Testis (tissue), 2 donors: ENCODE measurements at regions not wholly inside any gene's neighbourhood (a gene's known extent, or its start where the extent isn't known, plus 50 kb on each side); places are given as distances from the start of the nearest gene placed in this dataset.

Experiments
- DNase-seq: peaks from one replicate; pipeline ENCODE4 v3.0.0-alpha.2; 2019
- H3K27ac ChIP-seq, 2 donors: fragments of 200-600 bp; sonication (generic); one replicate each; pipeline ENCODE4 v1.5.1; 2019
- H3K27me3 ChIP-seq: fragments of 200-600 bp; sonication (generic); one replicate; pipeline ENCODE4 v1.5.1; 2019
- H3K36me3 ChIP-seq: fragments of 200-600 bp; sonication (generic); one replicate; pipeline ENCODE4 v1.5.1; 2017; ENCODE audit warnings: low read depth; ENCODE audit errors: missing control alignments
- H3K4me1 ChIP-seq: fragments of 200-600 bp; sonication (generic); one replicate; pipeline ENCODE4 v1.5.1; 2019
- H3K4me3 ChIP-seq, 2 donors: fragments of 200-600 bp; sonication (generic); one replicate each; pipeline ENCODE4 v1.5.1; 2017 to 2019
- H3K9me3 ChIP-seq: fragments of 200-600 bp; sonication (generic); one replicate; pipeline ENCODE4 v1.5.1; 2017
- CTCF ChIP-seq, 3 experiments: fragments of 450-650 bp in 2 of 3; fragments of 200-600 bp in 1 of 3; sonication (generic) in 1 of 3; IDR thresholded peaks; one replicate each; pipeline ENCODE4 v1.5.1; 2016 to 2019; ENCODE audit warnings: antibody characterized with exemption in 3 of 3, mild to moderate bottlenecking in 2 of 3, moderate library complexity in 1 of 3
- POLR2A ChIP-seq: fragments of 450-650 bp; IDR thresholded peaks from one replicate; pipeline ENCODE4 v1.6.1; 2017; ENCODE audit warnings: antibody characterized with exemption, mild to moderate bottlenecking, moderate library complexity
- WGBS, 2 donors: methylation state at CpG; one replicate each; pipeline ENCODE4 v1.1.5; 2018; 5-methylcytosine and 5-hydroxymethylcytosine counted together
- intact Hi-C: fragments of 100-400 bp; cut with DNase I; formaldehyde crosslinking; loops from one replicate; pipeline ENCODE4 v1.15.1; 2023; ENCODE audit warnings: low total_unique reads

GRCh38 chr17:36881323-36881722 lies 56.0 kb upstream of the LHX1 start:
- TF ChIP-seq CTCF (IDR thresholded peaks at IDR 0.05) (no peak), POLR2A (no peak)
- H3K27me3 ChIP-seq = no peaks in the 10 kb centered on the region
- no peaks in the 10 kb centered on the region for H3K36me3 ChIP-seq
- DNase-seq = no peak
- intact Hi-C loops = loop anchor here (10.0 kb wide), 1 partner anchor 93 kb away; no protein-coding TSS in a partner anchor
- H3K9me3 ChIP-seq = no peaks in the 10 kb centered on the region
- H3K27ac ChIP-seq = no peak overlapping the region
- H3K4me3 ChIP-seq = no peak overlapping the region
- H3K4me1 ChIP-seq = peaks cover 7% of the 10 kb centered on the region

- peak overlapping the region in 1 of 2 donors; percentile 52 for H3K4me3 ChIP-seq
- no peak for DNase-seq
- no peaks in the 10 kb centered on the region for H3K27me3 ChIP-seq
- no peaks in the 10 kb centered on the region for H3K36me3 ChIP-seq
- TF ChIP-seq POLR2A (no peak), CTCF (IDR thresholded peaks at IDR 0.05) (no peak)
- 11 to 18% methylated on average over 17 to 26 of the region's 27 CpGs for WGBS, 2 donors
- H3K4me1 ChIP-seq = peaks cover 7% of the 10 kb centered on the region
- H3K9me3 ChIP-seq = no peaks in the 10 kb centered on the region
- intact Hi-C loops = loop anchor here (10.0 kb wide), 1 partner anchor 90 kb away; no protein-coding TSS in a partner anchor
- H3K27ac ChIP-seq = no peak overlapping the region
These were observed 52.7 kb upstream of the LHX1 start for GRCh38 chr17:36884495-36885152.

DNA sequence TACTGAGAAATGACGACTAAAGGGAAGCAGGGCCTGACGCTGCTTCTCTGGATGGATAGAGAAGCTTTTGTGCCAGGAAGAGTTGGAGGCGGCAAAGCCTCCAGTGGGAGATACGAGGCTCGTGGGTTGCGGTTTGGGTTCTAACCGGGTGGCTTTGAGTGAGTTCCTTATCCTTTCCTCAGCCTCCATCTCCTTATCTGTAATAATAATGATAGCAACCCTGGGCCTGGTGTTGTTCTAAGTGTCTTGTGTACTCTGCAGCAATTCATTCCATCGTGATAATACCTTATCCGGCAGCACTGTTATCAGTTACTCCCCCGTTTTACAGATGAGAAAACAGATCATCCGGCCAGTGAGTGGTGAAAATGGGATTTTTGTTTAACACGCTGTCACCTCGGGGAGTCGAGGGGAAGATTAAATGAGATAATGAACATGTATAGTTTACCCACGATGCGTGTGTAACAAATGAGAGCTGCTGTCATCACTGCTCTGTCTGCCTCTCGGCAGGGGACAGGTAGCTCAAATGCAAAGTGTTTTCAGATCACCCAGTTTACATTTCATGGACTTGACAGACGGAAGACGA lies 52.0 kb upstream of the LHX1 start:
- 30 to 39% methylated on average over 19 of the region's 19 CpGs for WGBS, 2 donors
- H3K4me3 ChIP-seq = peak overlapping the region in 1 of 2 donors; percentile 52
- H3K27me3 ChIP-seq = no peaks in the 10 kb centered on the region
- peak; percentile 46 for DNase-seq
- intact Hi-C loops = loop anchor here (10.0 kb wide), 1 partner anchor 90 kb away; no protein-coding TSS in a partner anchor
- no peaks in the 10 kb centered on the region for H3K9me3 ChIP-seq
- H3K4me1 ChIP-seq = peaks cover 7% of the 10 kb centered on the region
- H3K36me3 ChIP-seq = no peaks in the 10 kb centered on the region
- TF ChIP-seq POLR2A (no peak), CTCF (IDR thresholded peaks at IDR 0.05) (no peak)
- no peak overlapping the region for H3K27ac ChIP-seq

GRCh38 chr17:36885771-36886377 lies 51.4 kb upstream of the LHX1 start:
- Histone ChIP-seq H3K4me1 (peaks cover 7% of the 10 kb centered on the region), H3K9me3 (no peaks in the 10 kb centered on the region), H3K27me3 (no peaks in the 10 kb centered on the region), H3K4me3 (no peak overlapping the region), H3K36me3 (no peaks in the 10 kb centered on the region), H3K27ac (no peak overlapping the region)
- WGBS, 2 donors = 91% methylated on average over 10 to 21 of the region's 21 CpGs
- TF ChIP-seq CTCF (IDR thresholded peaks at IDR 0.05) (no peak), POLR2A (no peak)
- intact Hi-C loops = loop anchor here (10.0 kb wide), 1 partner anchor 89 kb away; no protein-coding TSS in a partner anchor
- DNase-seq = no peak
